Femur (tissue), 1 donor: ENCODE measurements at regions not wholly inside any gene's neighbourhood (a gene's known extent, or its start where the extent isn't known, plus 50 kb on each side); places are given as distances from the start of the nearest gene placed in this dataset.

ENCODE experiments used
- DNase-seq: peaks from one replicate; pipeline ENCODE4 v3.0.0-alpha.2; 2017

- no peak for DNase-seq
Measured at GRCh38 chr6:153207617-153208016, 76.5 kb upstream of the RGS17 start.

- DNase-seq: no peak
Measured at GRCh38 chr6:153207006-153207405, 75.9 kb upstream of the RGS17 start.

- no peak for DNase-seq
Measured at GRCh38 chr6:153192943-153193885, 62.1 kb upstream of the RGS17 start.

GRCh38 chr6:153183925-153184324 is 52.8 kb upstream of the RGS17 start:
- DNase-seq: no peak
